Large intestine (tissue), 3 donors: ENCODE measurements at regions not wholly inside any gene's neighbourhood (a gene's known extent, or its start where the extent isn't known, plus 50 kb on each side); places are given as distances from the start of the nearest gene placed in this dataset.
A peak's percentile ranks its signal among the peaks of the same experiment; 100 is the strongest.

Source experiments
- DNase-seq, 2 donors: peaks; one replicate each; pipeline versions ENCODE4 v3.0.0 to v3.0.0-alpha.2; 2013
- H3K27ac ChIP-seq: one replicate; pipeline ENCODE4 v1.5.1; 2013; ENCODE audit warnings: low read length
- H3K27me3 ChIP-seq: 2 replicates; pipeline ENCODE4 v1.6.1; 2013; ENCODE audit warnings: low read length; ENCODE audit not compliant: control insufficient read depth, insufficient read depth
- H3K36me3 ChIP-seq: 2 replicates; pipeline ENCODE4 v1.6.1; 2013; ENCODE audit warnings: low read length; ENCODE audit not compliant: control insufficient read depth, insufficient read depth
- H3K4me1 ChIP-seq: one replicate; pipeline ENCODE4 v1.6.1; 2013; ENCODE audit warnings: low read length; ENCODE audit not compliant: control insufficient read depth, insufficient read depth
- H3K4me3 ChIP-seq: one replicate; pipeline ENCODE4 v1.5.1; 2013; ENCODE audit warnings: low read length
- H3K9me3 ChIP-seq: one replicate; pipeline ENCODE4 v1.6.1; 2013; ENCODE audit warnings: mild to moderate bottlenecking, low read depth, low read length, moderate library complexity; ENCODE audit not compliant: control insufficient read depth
- WGBS: methylation state at CpG from one replicate; pipeline ENCODE4 v1.1.5; 2013; ENCODE audit warnings: low lambda C conversion rate; ENCODE audit not compliant: insufficient coverage; 5-methylcytosine and 5-hydroxymethylcytosine counted together

DNA sequence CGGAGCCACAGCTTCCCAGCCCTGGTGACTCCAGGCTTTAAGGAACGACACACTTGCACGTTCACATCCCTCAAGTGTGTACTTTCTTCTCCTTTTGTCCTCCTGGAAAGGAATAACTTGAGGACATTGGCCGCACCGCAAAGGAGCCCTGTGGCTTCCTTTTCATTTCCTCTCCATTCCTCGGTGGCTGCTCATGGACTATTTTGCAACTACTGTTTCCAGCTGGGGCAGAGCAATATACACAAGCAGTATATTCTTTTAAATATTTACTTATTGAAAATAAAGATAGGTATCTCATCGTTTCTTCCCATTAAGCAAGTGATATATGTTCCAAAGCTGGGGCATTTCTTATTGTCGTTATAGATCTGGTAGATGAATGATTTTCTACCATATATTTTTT is 97.2 kb upstream of the LYZL1 start:
- H3K4me1 ChIP-seq: no peaks in the 10 kb centered on the region
- no peak overlapping the region for H3K27ac ChIP-seq
- no peaks in the 10 kb centered on the region for H3K9me3 ChIP-seq
- H3K27me3 ChIP-seq: peaks cover 4% of the 10 kb centered on the region
- WGBS: 56% methylated on average over 2 of the region's 8 CpGs
- H3K4me3 ChIP-seq: no peak overlapping the region
- no peak for DNase-seq
- no peaks in the 10 kb centered on the region for H3K36me3 ChIP-seq

DNA sequence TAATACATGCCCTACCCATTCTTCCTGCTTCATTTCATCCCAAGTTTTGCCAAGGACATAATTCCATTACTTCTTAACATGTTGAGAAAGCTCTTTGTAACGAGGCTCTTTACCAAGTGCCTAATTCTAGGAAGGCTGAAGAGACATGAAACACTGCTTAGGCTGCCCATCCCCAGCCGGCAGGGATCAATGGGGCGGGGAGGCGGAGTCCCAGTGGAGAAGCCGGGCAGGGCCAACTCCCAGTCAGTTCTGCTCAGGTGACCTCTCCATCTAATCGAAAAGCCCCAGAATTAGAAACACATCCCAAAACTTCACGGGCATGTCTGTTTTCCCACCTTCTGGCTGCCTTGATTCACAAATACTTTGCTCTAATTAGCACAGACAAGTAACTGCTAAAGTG is 89.5 kb upstream of the LYZL1 start:
- H3K4me3 ChIP-seq: no peak overlapping the region
- no peaks in the 10 kb centered on the region for H3K9me3 ChIP-seq
- no peaks in the 10 kb centered on the region for H3K4me1 ChIP-seq
- no peak for DNase-seq
- no CpG with 5 or more reads among the region's 7 CpGs for WGBS
- peaks cover 4% of the 10 kb centered on the region for H3K27me3 ChIP-seq
- H3K36me3 ChIP-seq: no peaks in the 10 kb centered on the region
- no peak overlapping the region for H3K27ac ChIP-seq

DNA sequence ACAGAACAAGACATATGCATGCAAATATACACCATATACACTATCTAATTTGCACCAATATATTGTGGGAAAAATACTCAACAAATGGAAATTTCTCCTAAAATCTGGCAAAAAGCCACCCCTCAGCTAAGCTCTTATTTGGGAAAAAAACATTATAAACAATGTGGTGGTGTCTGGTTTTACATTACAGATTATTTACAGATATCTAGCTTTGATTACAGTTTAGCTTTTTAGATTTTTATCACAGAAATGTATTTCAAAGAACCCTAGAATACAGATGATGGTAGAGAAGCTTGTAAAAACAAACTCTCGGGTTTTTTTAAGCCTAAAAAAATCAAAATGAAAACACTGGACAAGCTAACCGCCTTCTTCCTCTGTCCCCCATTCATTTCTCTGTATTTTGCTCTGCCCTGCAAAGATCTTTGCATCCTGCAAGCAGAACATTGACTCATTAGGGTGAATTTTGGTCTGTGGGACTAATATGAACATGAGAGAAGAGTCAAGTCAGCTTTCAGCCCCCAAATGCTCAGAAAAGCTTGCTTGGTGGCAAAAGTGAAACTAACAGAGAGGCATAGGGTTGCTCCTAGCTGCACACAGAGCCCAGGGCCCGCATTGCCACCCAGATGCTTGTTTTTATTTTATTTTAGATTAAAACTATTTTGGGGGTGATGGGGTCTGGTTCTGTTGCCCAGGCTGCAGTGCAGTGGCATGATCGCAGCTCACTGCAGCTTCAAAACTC is 88.8 kb upstream of the LYZL1 start:
- Histone ChIP-seq H3K36me3 (no peaks in the 10 kb centered on the region), H3K27me3 (peaks cover 4% of the 10 kb centered on the region), H3K4me1 (no peaks in the 10 kb centered on the region), H3K4me3 (no peak overlapping the region), H3K27ac (no peak overlapping the region), H3K9me3 (no peaks in the 10 kb centered on the region)
- WGBS: 78% methylated on average over 1 of the region's 4 CpGs
- DNase-seq: no peak

DNA sequence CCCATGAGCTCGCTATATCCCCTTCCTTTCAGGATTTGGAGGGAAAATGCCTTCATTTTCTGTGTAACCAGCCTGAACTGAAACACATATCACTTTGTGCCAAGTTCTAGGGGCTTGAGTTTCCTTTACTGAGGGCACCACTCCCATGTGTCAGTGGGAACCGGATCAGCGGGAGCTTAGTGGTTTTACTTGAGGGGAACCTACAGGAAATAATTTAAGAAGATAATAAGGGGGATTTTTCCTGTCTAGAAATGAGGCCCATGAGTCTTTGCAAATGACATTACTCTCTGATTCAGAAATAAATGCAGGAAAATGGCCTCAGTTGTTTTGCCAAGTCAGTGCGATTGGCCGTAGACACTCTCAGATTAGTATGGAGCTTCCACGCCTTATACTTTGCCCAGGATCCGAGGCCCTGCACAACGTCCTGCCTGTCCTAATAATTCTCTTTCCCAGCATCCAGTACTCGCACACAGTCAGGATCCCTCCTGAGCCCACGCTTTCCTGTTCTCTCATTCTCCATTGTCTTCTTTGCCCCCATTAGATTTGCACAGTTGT is 86.4 kb upstream of the LYZL1 start:
- WGBS: 100% methylated on average over 1 of the region's 10 CpGs
- H3K4me1 ChIP-seq: no peaks in the 10 kb centered on the region
- H3K36me3 ChIP-seq: no peaks in the 10 kb centered on the region
- H3K27me3 ChIP-seq: peaks cover 4% of the 10 kb centered on the region
- no peak overlapping the region for H3K4me3 ChIP-seq
- no peak for DNase-seq
- no peaks in the 10 kb centered on the region for H3K9me3 ChIP-seq
- no peak overlapping the region for H3K27ac ChIP-seq

DNA sequence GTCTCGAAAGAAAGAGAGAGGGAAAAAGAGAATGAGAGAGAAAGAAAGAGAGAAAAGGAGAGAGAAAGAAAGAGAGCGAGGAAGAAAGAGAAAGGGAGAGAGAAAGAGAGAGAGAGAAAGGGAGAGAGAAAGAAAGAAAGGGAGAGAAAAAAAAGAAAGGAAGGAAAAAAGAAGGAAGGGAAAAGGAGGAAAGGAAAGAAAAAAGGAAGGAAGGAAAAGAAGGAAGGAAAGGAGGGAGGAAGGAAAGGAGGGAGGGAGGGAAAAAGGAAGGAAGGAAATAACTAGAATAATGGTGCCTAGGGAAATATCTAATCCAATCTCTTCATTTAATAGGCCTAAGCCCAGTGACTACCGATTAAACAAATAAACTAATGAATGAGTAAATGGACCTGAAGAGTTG is 85.4 kb upstream of the LYZL1 start:
- no peak for DNase-seq
- WGBS: 86% methylated on average over 3 of the region's 3 CpGs
- Histone ChIP-seq H3K36me3 (no peaks in the 10 kb centered on the region), H3K4me1 (no peaks in the 10 kb centered on the region), H3K27ac (no peak overlapping the region), H3K27me3 (peaks cover 4% of the 10 kb centered on the region), H3K4me3 (no peak overlapping the region), H3K9me3 (no peaks in the 10 kb centered on the region)

DNA sequence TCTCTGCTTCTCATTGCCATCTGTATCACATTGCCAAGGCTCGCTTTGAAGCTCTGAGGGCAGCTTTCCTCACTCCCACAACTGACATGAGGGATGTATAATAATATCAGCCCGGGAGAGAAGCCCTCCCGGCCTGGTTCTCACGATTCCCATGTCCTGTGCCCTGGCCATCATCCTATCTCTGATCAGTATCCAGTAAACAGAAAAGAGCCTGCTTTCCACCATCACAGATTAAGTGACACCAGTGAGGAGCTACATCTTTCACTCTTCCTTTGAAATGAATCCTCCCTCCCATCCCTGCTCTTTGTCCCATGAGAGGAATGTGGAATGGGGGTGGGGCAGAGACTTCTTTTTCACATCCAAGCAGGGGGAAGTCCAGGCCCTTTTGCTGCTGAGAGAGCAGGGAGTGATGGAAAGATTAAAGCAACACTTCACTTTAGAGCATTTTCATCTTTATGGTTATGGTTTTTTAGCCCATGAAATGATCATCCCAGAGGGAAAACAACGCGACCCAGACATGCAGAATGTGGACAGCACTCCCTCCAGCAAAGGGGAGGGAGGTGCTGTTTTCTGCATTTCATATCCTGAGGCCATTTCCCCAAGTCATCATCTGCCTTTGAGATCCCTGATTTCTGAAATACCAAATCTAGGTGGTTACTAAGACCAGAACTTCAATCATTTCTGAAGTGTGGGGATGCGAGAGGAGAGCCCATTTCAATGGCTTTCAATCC is 84.6 kb upstream of the LYZL1 start:
- WGBS: no CpG with 5 or more reads among the region's 7 CpGs
- H3K9me3 ChIP-seq: no peaks in the 10 kb centered on the region
- no peak overlapping the region for H3K4me3 ChIP-seq
- H3K27ac ChIP-seq: no peak overlapping the region
- no peaks in the 10 kb centered on the region for H3K4me1 ChIP-seq
- no peaks in the 10 kb centered on the region for H3K36me3 ChIP-seq
- DNase-seq: peak in 1 of 2 donors; percentile 8
- peaks cover 4% of the 10 kb centered on the region for H3K27me3 ChIP-seq

DNA sequence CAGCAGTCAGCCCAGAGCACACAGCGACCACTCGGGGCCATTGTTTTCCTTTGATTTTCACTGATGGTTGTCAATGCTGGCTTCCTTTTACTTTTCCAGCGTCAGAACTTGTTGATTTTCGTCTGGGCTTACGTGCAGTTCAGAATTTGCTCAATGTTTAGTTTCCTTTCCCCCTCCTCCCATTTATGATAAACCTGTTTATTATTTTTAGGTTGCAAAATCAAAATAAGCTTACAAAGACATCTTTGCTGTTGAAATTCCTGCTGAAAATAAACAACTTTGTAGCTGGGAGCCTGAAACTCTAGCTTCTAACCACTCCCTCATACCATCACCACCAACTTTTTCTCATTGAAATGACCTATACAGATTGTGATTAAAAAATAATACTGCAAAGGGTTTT is 83.1 kb upstream of the LYZL1 start:
- no peak overlapping the region for H3K27ac ChIP-seq
- H3K36me3 ChIP-seq: no peaks in the 10 kb centered on the region
- 48% methylated on average over 3 of the region's 5 CpGs for WGBS
- H3K27me3 ChIP-seq: peaks cover 8% of the 10 kb centered on the region
- H3K9me3 ChIP-seq: no peaks in the 10 kb centered on the region
- no peak for DNase-seq
- no peak overlapping the region for H3K4me3 ChIP-seq
- no peaks in the 10 kb centered on the region for H3K4me1 ChIP-seq

DNA sequence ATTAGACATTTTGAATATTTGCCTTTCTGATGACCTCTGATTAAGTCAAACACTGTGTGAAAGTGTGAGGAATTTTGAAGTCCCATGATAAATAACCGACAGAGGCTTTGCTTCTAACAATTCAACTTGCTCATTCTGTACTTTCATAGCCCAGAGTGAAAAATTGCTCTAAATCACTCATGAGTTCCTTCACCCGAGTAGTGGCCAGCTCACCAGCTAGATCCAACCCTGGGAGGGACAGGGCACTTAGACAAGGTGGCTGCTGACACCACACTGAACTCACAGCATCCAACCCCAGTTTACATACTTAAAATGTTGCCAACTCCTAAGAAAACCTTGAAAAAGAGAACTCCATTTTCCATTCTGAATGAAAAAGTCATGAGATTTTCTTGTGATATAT is 80.0 kb upstream of the LYZL1 start:
- Histone ChIP-seq H3K36me3 (no peaks in the 10 kb centered on the region), H3K4me3 (no peak overlapping the region), H3K27me3 (peaks cover 8% of the 10 kb centered on the region), H3K9me3 (no peaks in the 10 kb centered on the region), H3K4me1 (no peaks in the 10 kb centered on the region), H3K27ac (no peak overlapping the region)
- WGBS: no CpG with 5 or more reads among the region's 2 CpGs
- DNase-seq: no peak

DNA sequence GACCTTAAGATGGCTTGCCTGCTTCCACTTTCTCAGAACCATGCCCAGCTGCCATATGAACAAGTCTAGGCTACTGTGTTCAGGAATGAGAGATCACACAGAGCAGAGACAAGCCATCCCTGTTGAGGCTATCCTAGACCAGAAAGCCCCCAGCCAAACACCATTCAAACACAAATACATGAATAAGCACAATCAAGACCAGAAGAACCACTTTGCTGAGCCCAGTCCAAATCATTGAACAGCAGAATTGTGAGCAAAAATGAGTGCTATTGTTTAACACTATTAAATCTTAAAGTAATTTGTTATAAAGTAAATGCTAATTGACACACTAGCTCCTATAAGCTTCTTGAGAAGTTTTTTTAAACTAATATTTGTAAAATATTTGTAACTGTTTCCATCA is 79.0 kb upstream of the LYZL1 start:
- DNase-seq: no peak
- H3K4me1 ChIP-seq: no peaks in the 10 kb centered on the region
- no peak overlapping the region for H3K4me3 ChIP-seq
- H3K36me3 ChIP-seq: no peaks in the 10 kb centered on the region
- H3K9me3 ChIP-seq: no peaks in the 10 kb centered on the region
- H3K27me3 ChIP-seq: peaks cover 8% of the 10 kb centered on the region
- H3K27ac ChIP-seq: no peak overlapping the region

DNA sequence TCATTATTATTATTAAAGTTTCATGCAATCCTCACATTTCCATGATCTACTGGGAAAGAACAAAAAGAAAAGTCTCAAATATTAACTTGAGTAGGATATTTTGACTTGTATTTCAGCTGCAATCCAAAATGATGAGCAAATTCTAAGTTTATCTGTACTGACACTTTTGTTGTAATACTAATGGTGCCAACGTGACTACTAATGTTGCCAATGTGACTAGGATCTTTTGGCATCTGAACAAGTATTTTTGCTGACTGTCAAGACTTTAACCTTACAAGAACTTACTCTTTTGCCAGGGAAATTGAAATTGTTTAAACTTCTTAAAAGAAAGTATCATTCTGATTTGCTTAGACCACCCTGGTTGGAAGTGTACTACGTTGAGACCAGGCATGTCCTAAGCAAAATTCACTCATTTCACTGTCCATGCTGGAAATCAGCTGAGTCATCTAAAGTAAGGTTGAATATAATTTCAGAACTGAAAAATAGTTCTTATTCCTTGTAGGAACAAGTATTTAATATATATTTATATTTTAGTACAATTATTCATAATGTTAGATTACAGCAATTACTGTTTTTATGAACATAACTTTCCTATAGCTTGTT is 78.5 kb upstream of the LYZL1 start:
- Histone ChIP-seq H3K27ac (no peak overlapping the region), H3K4me1 (no peaks in the 10 kb centered on the region), H3K27me3 (peaks cover 8% of the 10 kb centered on the region), H3K36me3 (no peaks in the 10 kb centered on the region), H3K4me3 (no peak overlapping the region), H3K9me3 (no peaks in the 10 kb centered on the region)
- WGBS: no CpG with 5 or more reads among the region's 2 CpGs
- DNase-seq: no peak
